ENCODE measurements at regions not wholly inside any gene's neighbourhood (a gene's known extent, or its start where the extent isn't known, plus 50 kb on each side); places are given as distances from the start of the nearest gene placed in this dataset.
"Not testable (repeated sequence)": the region's sequence is repeated elsewhere in the genome, so short reads cannot be mapped to it uniquely, and the experiment has no call there.

DNA sequence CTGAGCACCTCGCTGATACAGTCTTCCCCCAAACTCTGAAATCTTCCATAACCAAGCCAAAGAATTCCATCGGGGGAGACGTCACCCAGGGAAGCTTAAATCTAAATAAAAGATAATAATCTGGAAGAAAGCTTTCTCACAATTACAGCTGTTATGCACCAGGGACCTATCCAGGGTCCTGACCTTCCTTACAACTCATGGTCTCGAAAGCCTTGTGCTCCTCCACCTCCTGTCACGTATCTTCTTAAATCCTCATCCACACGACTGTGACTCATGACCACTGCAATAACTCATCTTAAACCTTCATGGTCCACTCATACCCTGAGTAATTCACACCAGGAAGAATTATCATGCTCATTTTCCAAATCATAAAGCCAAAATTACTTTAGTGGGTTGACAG, 166.8 kb upstream of the FRG1 start:
- DNase-seq (ENCODE audit: low spot score): peak; percentile 48

GRCh38 chr4:189779281-189779980, 161.2 kb upstream of the FRG1 start:
- no peak for DNase-seq (ENCODE audit: low spot score)

GRCh38 chr4:189780391-189780790, 160.3 kb upstream of the FRG1 start:
- no peak for DNase-seq (ENCODE audit: low spot score)

DNA sequence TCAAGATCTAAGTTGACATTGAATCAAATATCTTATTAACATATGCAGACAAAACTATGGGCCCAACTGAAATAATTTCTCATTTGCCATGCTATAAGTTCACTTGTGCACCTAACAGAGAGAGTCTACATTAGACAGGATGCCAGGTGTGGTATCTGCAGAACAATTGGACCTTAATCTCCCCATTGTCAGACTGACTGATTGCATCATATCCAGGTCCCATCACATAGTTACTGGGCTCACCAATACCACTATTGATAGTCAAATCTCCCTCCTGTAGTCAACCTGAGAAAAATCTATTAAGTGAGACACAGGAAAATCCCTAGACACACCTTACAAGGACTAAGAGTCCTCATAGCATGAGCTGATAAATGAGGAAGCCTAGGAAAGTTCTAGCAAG, 156.0 kb upstream of the FRG1 start:
- no peak for DNase-seq (ENCODE audit: low spot score)

GRCh38 chr4:189785257-189785656, 155.4 kb upstream of the FRG1 start:
- DNase-seq (ENCODE audit: low spot score): no peak

- no peak for DNase-seq (ENCODE audit: low spot score)
Measured at GRCh38 chr4:189786447-189786846, 154.2 kb upstream of the FRG1 start.

GRCh38 chr4:189787216-189788031, 153.2 kb upstream of the FRG1 start:
- no peak for DNase-seq (ENCODE audit: low spot score)

- peak; percentile 72 for DNase-seq (ENCODE audit: low spot score)
Measured at GRCh38 chr4:189792924-189793618, 147.6 kb upstream of the FRG1 start.

- no peak for DNase-seq (ENCODE audit: low spot score)
Measured at GRCh38 chr4:189800545-189801088, 140.1 kb upstream of the FRG1 start.

GRCh38 chr4:189802884-189803283, 137.8 kb upstream of the FRG1 start:
- DNase-seq (ENCODE audit: low spot score): no peak

- DNase-seq (ENCODE audit: low spot score): peak; percentile 8
Measured at GRCh38 chr4:189804894-189805293, 135.8 kb upstream of the FRG1 start.

DNA sequence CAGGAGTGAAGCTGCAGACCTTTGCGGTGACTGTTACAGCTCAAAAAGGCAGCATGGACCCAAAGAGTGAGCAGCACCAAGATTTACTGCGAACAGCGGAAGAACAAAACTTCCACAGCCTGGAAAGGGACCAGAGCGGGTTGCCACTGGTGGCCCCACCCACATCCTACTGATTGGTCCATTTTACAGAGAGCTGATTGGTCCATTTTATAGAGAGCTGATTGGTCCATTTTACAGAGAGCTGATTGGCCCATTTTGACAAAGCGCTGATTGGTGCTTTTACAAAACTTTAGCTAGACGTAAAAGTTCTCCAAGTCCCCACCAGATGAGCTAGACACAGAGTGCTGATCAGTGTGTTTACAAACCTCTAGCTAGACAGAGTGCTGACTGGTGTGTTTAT, 134.2 kb upstream of the FRG1 start:
- no peak for DNase-seq (ENCODE audit: low spot score)

DNA sequence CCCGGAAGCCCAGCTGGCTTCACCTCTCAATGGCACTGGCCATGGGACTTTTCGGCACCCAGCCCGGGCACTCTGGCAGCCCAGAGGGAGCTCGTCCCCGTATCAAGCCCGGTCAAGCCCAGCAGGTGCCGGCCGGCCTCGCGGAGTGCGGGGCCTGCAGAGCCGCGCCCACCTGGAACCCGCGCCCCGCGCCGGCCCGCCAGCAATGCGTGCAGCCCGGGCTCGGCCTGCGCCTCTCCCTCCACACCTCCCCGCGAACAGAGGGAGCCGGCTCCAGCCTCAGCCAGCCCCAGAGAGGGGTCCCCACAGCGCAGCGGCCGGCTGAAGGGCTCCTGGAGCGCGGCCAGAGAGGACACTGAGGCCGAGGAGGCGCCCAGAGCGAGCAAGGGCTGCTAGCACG, 133.6 kb upstream of the FRG1 start:
- no peak for DNase-seq (ENCODE audit: low spot score)

- no peak for DNase-seq (ENCODE audit: low spot score)
Measured at GRCh38 chr4:189809241-189809735, 131.4 kb upstream of the FRG1 start.

GRCh38 chr4:189809839-189810238, 130.8 kb upstream of the FRG1 start:
- no peak for DNase-seq (ENCODE audit: low spot score)

DNA sequence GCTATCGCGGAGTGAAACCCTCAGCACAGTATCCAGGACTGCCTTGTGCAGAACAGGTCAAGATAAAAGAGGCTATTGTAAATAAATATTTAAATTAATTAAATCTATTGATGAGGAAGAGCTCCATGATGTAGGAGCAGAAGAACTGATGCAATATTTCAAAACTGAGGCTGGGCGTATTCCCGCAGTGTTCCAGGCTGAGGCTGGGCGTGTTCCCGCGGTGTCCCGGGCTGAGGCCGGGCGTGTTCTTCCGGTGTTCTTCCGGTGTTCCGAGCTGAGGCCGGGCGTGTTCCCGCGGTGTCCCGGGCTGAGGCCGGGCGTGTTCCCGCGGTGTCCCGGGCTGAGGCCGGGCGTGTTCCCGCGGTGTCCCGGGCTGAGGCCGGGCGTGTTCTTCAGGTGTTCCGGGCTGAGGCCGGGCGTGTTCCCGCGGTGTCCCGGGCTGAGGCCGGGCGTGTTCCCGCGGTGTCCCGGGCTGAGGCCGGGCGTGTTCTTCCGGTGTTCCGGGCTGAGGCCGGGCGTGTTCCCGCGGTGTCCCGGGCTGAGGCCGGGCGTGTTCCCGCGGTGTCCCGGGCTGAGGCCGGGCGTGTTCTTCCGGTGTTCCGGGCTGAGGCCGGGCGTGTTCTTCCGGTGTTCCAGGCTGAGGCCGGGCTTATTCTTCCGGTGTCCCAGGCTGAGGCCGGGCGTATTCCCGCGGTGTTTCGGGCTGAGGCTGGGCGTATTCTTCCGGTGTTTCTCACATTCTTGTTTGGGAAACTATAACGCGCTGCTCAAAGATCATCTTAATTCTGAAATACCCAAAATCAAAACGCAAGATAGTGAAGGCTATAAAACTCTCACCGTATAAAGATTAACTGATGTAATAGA, 130.1 kb upstream of the FRG1 start:
- DNase-seq (ENCODE audit: low spot score): not testable (repeated sequence)

- no peak for DNase-seq (ENCODE audit: low spot score)
Measured at GRCh38 chr4:189815404-189816192, 125.1 kb upstream of the FRG1 start.

DNA sequence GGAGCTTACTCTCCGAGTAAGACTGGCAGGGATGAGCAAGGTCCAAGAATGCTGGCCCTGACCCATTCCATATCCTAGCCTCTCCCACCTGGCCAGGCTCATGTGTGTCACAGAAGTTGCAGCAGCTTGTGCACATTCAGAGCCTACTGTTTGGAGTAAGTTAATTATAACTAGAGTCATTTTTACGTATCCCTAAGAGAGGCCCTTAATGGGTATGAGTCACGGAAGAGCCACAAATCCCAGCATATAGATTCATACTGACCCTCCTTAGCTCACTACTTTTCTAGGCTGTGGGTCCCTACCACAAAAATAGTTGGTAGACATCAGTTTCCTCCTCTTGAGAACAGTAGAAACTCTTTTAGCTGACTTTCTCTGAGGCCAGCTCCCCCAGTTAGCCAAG, 118.3 kb upstream of the FRG1 start:
- DNase-seq (ENCODE audit: low spot score): peak; percentile 4

GRCh38 chr4:189823591-189823990, 117.1 kb upstream of the FRG1 start:
- no peak for DNase-seq (ENCODE audit: low spot score)

- no peak for DNase-seq (ENCODE audit: low spot score)
Measured at GRCh38 chr4:189825466-189825865, 115.2 kb upstream of the FRG1 start.

GRCh38 chr4:189826657-189827056, 114.0 kb upstream of the FRG1 start:
- no peak for DNase-seq (ENCODE audit: low spot score)
